Stimulated activated CD4-positive, alpha-beta T cell treated with anti-CD3 and anti-CD28 coated beads, TNF-alpha, amount 100 ng/mL, for 4 hours (primary cell): ENCODE measurements at regions not wholly inside any gene's neighbourhood (a gene's known extent, or its start where the extent isn't known, plus 50 kb on each side); places are given as distances from the start of the nearest gene placed in this dataset.
"Not testable (repeated sequence)": the region's sequence is repeated elsewhere in the genome, so short reads cannot be mapped to it uniquely, and the experiment has no call there.

Experiments used
- DNase-seq, 3 experiments: peaks; one replicate each; pipeline ENCODE4 v3.0.0-alpha.2; 2020; ENCODE audit warnings: low read depth in 3 of 3

GRCh38 chr12:67077617-67078016, 191.5 kb upstream of the CAND1 start:
- no peak for DNase-seq

- no peak for DNase-seq
These were observed 190.2 kb upstream of the CAND1 start for GRCh38 chr12:67078957-67079356.

GRCh38 chr12:67080637-67081036, 188.5 kb upstream of the CAND1 start:
- DNase-seq: no peak

GRCh38 chr12:67082221-67082620, 186.9 kb upstream of the CAND1 start:
- no peak for DNase-seq

- no peak for DNase-seq
These were observed 183.5 kb upstream of the CAND1 start for GRCh38 chr12:67085699-67086098.

GRCh38 chr12:67086116-67086515, 183.0 kb upstream of the CAND1 start:
- DNase-seq: no peak

- no peak for DNase-seq
These were observed 180.6 kb upstream of the CAND1 start for GRCh38 chr12:67088401-67089118.

GRCh38 chr12:67091204-67091603, 178.0 kb upstream of the CAND1 start:
- no peak for DNase-seq

GRCh38 chr12:67091678-67092077, 177.5 kb upstream of the CAND1 start:
- no peak for DNase-seq

- not testable (repeated sequence) for DNase-seq
These were observed 176.2 kb upstream of the CAND1 start for GRCh38 chr12:67092934-67093333.

GRCh38 chr12:67096533-67097318, 172.4 kb upstream of the CAND1 start:
- no peak for DNase-seq

- no peak for DNase-seq
These were observed 169.3 kb upstream of the CAND1 start for GRCh38 chr12:67099858-67100257.

- no peak for DNase-seq
These were observed 165.6 kb upstream of the CAND1 start for GRCh38 chr12:67103521-67103920.

GRCh38 chr12:67107235-67107634, 161.9 kb upstream of the CAND1 start:
- no peak for DNase-seq

GRCh38 chr12:67107751-67108269, 161.3 kb upstream of the CAND1 start:
- DNase-seq: no peak

- not testable (repeated sequence) for DNase-seq
These were observed 158.8 kb upstream of the CAND1 start for GRCh38 chr12:67110345-67110744.

- DNase-seq: no peak
These were observed 158.0 kb upstream of the CAND1 start for GRCh38 chr12:67111182-67111581.

GRCh38 chr12:67112586-67112985, 156.6 kb upstream of the CAND1 start:
- no peak for DNase-seq

- DNase-seq: no peak
These were observed 153.0 kb upstream of the CAND1 start for GRCh38 chr12:67116134-67116533.

- no peak for DNase-seq
These were observed 146.6 kb upstream of the CAND1 start for GRCh38 chr12:67122584-67122983.

GRCh38 chr12:67137256-67137655, 131.9 kb upstream of the CAND1 start:
- DNase-seq: no peak

GRCh38 chr12:67141296-67142018, 127.7 kb upstream of the CAND1 start:
- no peak for DNase-seq
